Gastroesophageal sphincter (tissue), 3 donors: ENCODE measurements at regions not wholly inside any gene's neighbourhood (a gene's known extent, or its start where the extent isn't known, plus 50 kb on each side); places are given as distances from the start of the nearest gene placed in this dataset.

Source experiments
- POLR2A ChIP-seq, 2 donors: fragments of 450-650 bp; IDR thresholded peaks; one replicate each; pipeline ENCODE4 v1.6.1; 2017; ENCODE audit warnings: antibody characterized with exemption in 2 of 2, mild to moderate bottlenecking in 2 of 2, moderate library complexity in 1 of 2
- TF ChIP-seq, protein P1 (sequence below), 4 experiments: fragments of 200-600 bp in 2 of 4; fragments of 450-650 bp in 2 of 4; sonication (generic) in 1 of 4; IDR thresholded peaks; one replicate each; pipeline ENCODE4 v1.5.1; 2017 to 2019; ENCODE audit warnings: antibody characterized with exemption in 4 of 4, mild to moderate bottlenecking in 2 of 4, moderate library complexity in 2 of 4

GRCh38 chr3:30324587-30324986, 281.8 kb upstream of the TGFBR2 start:
- TF ChIP-seq, protein P1, sequence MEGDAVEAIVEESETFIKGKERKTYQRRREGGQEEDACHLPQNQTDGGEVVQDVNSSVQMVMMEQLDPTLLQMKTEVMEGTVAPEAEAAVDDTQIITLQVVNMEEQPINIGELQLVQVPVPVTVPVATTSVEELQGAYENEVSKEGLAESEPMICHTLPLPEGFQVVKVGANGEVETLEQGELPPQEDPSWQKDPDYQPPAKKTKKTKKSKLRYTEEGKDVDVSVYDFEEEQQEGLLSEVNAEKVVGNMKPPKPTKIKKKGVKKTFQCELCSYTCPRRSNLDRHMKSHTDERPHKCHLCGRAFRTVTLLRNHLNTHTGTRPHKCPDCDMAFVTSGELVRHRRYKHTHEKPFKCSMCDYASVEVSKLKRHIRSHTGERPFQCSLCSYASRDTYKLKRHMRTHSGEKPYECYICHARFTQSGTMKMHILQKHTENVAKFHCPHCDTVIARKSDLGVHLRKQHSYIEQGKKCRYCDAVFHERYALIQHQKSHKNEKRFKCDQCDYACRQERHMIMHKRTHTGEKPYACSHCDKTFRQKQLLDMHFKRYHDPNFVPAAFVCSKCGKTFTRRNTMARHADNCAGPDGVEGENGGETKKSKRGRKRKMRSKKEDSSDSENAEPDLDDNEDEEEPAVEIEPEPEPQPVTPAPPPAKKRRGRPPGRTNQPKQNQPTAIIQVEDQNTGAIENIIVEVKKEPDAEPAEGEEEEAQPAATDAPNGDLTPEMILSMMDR (IDR thresholded peaks at IDR 0.05) = no peak
- TF ChIP-seq POLR2A (IDR thresholded peaks at IDR 0.05) = no peak
